ENCODE measurements at regions not wholly inside any gene's neighbourhood (a gene's known extent, or its start where the extent isn't known, plus 50 kb on each side); places are given as distances from the start of the nearest gene placed in this dataset.

DNA sequence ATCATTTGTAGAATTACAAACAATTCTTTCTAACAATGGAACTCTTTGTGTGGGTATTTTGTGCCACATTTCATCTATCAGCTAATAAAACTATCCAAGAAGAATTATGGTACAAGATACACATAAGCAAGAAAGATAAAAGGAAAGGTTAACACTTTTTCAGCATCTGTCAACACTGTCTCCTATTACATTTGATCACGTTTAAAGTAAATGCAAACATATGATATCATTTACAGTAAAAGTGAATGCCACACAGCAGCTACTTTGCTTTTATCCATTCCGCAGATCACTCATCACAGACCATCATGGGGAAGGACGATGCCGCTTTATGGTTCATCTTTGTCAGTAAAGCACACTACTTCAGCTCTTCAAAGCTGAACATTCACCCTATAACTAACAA is 456.4 kb upstream of the MANEA start:
- TF ChIP-seq CTCF (IDR thresholded peaks at IDR 0.05; ENCODE audit: low read depth, low read length), result no peak
- TF ChIP-seq EZH2phosphoT487 (IDR thresholded peaks at IDR 0.05; ENCODE audit: low read depth), result no peak
